H9 (cell line): ENCODE measurements at regions not wholly inside any gene's neighbourhood (a gene's known extent, or its start where the extent isn't known, plus 50 kb on each side); places are given as distances from the start of the nearest gene placed in this dataset.

ENCODE experiments used
- DNase-seq: peaks from one replicate; pipeline ENCODE4 v3.0.0-alpha.2; 2017
- H2AFZ ChIP-seq: one replicate; pipeline ENCODE4 v1.6.1; 2013; ENCODE audit warnings: mild to moderate bottlenecking, low read length, control low read depth, moderate library complexity
- H2AK5ac ChIP-seq: 2 replicates; pipeline ENCODE4 v1.6.1; 2013; ENCODE audit warnings: low read length, control low read depth, mixed read lengths; ENCODE audit not compliant: insufficient read length
- H2BK120ac ChIP-seq: one replicate; pipeline ENCODE4 v1.6.1; 2013; ENCODE audit warnings: low read depth, mild to moderate bottlenecking, low read length, control low read depth, inconsistent platforms; ENCODE audit not compliant: poor library complexity, severe bottlenecking
- H2BK12ac ChIP-seq: 2 replicates; pipeline ENCODE4 v1.6.1; 2013; ENCODE audit warnings: low read length, control low read depth, mixed read lengths, low read depth; ENCODE audit not compliant: insufficient read length
- H2BK15ac ChIP-seq: 2 replicates; pipeline ENCODE4 v1.6.1; 2013; ENCODE audit warnings: low read depth, low read length, control low read depth
- H2BK20ac ChIP-seq: one replicate; pipeline ENCODE4 v1.6.1; 2013; ENCODE audit warnings: low read depth, mild to moderate bottlenecking, low read length, control low read depth, inconsistent platforms; ENCODE audit not compliant: poor library complexity, severe bottlenecking
- H2BK5ac ChIP-seq: 2 replicates; pipeline ENCODE4 v1.6.1; 2013; ENCODE audit warnings: low read length, control low read depth, mixed read lengths; ENCODE audit not compliant: insufficient read length
- H3K14ac ChIP-seq: 2 replicates; pipeline ENCODE4 v1.6.1; 2013; ENCODE audit warnings: low read length, control low read depth; ENCODE audit not compliant: insufficient read depth
- H3K18ac ChIP-seq: 2 replicates; pipeline ENCODE4 v1.6.1; 2013; ENCODE audit warnings: low read depth, mild to moderate bottlenecking, mixed read lengths, low read length, control low read depth; ENCODE audit not compliant: insufficient read length
- H3K23ac ChIP-seq: 2 replicates; pipeline ENCODE4 v1.6.1; 2013; ENCODE audit warnings: low read length, control low read depth, mixed read lengths, low read depth; ENCODE audit not compliant: insufficient read length
- H3K23me2 ChIP-seq: 2 replicates; pipeline ENCODE4 v1.6.1; 2013; ENCODE audit warnings: low read depth, mild to moderate bottlenecking, mixed read lengths, low read length, control low read depth; ENCODE audit not compliant: insufficient read length, poor library complexity, severe bottlenecking
- H3K27ac ChIP-seq: 2 replicates; pipeline ENCODE4 v1.5.1; 2013; ENCODE audit warnings: low read length, control low read depth, mixed read lengths, low read depth; ENCODE audit not compliant: insufficient read length
- H3K27me3 ChIP-seq: 2 replicates; pipeline ENCODE4 v1.6.1; 2013; ENCODE audit warnings: low read length, control low read depth, inconsistent platforms; ENCODE audit not compliant: insufficient read depth
- H3K4ac ChIP-seq: 2 replicates; pipeline ENCODE4 v1.6.1; 2013; ENCODE audit warnings: low read depth, mild to moderate bottlenecking, control low read depth, inconsistent platforms, low read length, moderate library complexity
- H3K4me1 ChIP-seq: 2 replicates; pipeline ENCODE4 v1.6.1; 2013; ENCODE audit warnings: low read length, control low read depth, inconsistent platforms; ENCODE audit not compliant: insufficient read depth
- H3K4me2 ChIP-seq: 2 replicates; pipeline ENCODE4 v1.6.1; 2013; ENCODE audit warnings: low read length, control low read depth, mixed read lengths; ENCODE audit not compliant: insufficient read length, insufficient read depth
- H3K56ac ChIP-seq: 2 replicates; pipeline ENCODE4 v1.6.1; 2013; ENCODE audit warnings: low read depth, mild to moderate bottlenecking, mixed read lengths, low read length, control low read depth; ENCODE audit not compliant: insufficient read length
- H3K79me1 ChIP-seq: 2 replicates; pipeline ENCODE4 v1.6.1; 2013; ENCODE audit warnings: low read depth, mild to moderate bottlenecking, moderate library complexity, low read length, control low read depth, inconsistent platforms; ENCODE audit not compliant: insufficient read depth, poor library complexity, severe bottlenecking
- H3K79me2 ChIP-seq: 2 replicates; pipeline ENCODE4 v1.6.1; 2013; ENCODE audit warnings: low read length, control low read depth, inconsistent platforms; ENCODE audit not compliant: insufficient read depth
- H3K9ac ChIP-seq: 2 replicates; pipeline ENCODE4 v1.6.1; 2013; ENCODE audit warnings: low read length, control low read depth, mixed read lengths; ENCODE audit not compliant: insufficient read length; ENCODE audit errors: extremely low read depth
- H3K9me3 ChIP-seq: one replicate; pipeline ENCODE4 v1.6.1; 2013; ENCODE audit warnings: low read depth, low read length, inconsistent platforms; ENCODE audit not compliant: control insufficient read depth
- H3T11ph ChIP-seq: one replicate; pipeline ENCODE4 v1.6.1; 2013; ENCODE audit warnings: mild to moderate bottlenecking, low read length, control low read depth, inconsistent platforms
- H4K20me1 ChIP-seq: one replicate; pipeline ENCODE4 v1.6.1; 2013; ENCODE audit not compliant: control insufficient read depth, insufficient read length, insufficient read depth
- H4K5ac ChIP-seq: 2 replicates; pipeline ENCODE4 v1.6.1; 2013; ENCODE audit warnings: low read depth, mild to moderate bottlenecking, mixed read lengths, low read length, control low read depth; ENCODE audit not compliant: insufficient read length
- H4K8ac ChIP-seq: replicated peaks from 2 replicates; pipeline ENCODE4 v1.6.1; 2013; ENCODE audit warnings: low read length, control low read depth, mixed read lengths, low read depth; ENCODE audit not compliant: insufficient read length
- H4K91ac ChIP-seq: 2 replicates; pipeline ENCODE4 v1.6.1; 2013; ENCODE audit warnings: low read depth, mild to moderate bottlenecking, moderate library complexity, mixed read lengths, low read length, control low read depth; ENCODE audit not compliant: insufficient read length
- H3K27ac Mint-ChIP-seq, 3 experiments: 2 replicates in 2 of 3; 3 replicates in 1 of 3; pipeline ENCODE4 v1.8.0; 2020 to 2021; ENCODE audit warnings: mixed read lengths in 3 of 3, mild to moderate bottlenecking in 1 of 3, moderate library complexity in 1 of 3
- H3K27me3 Mint-ChIP-seq: 2 replicates; pipeline ENCODE4 v1.8.0; 2021; ENCODE audit warnings: low read depth, mild to moderate bottlenecking, moderate library complexity, mixed read lengths
- H3K36me3 Mint-ChIP-seq, 3 experiments: 2 replicates in 2 of 3; 3 replicates in 1 of 3; pipeline ENCODE4 v1.8.0; 2020 to 2021; ENCODE audit warnings: low read depth in 3 of 3, mixed read lengths in 3 of 3; ENCODE audit not compliant: insufficient read depth in 1 of 3
- H3K4me1 Mint-ChIP-seq, 2 experiments: 2 replicates each; pipeline ENCODE4 v1.8.0; 2020; ENCODE audit warnings: mixed read lengths in 2 of 2
- H3K4me3 Mint-ChIP-seq, 2 experiments: 2 replicates in 1 of 2; 3 replicates in 1 of 2; pipeline ENCODE4 v1.8.0; 2020 to 2021; ENCODE audit warnings: mild to moderate bottlenecking in 2 of 2, mixed read lengths in 2 of 2, moderate library complexity in 1 of 2
- H3K9me3 Mint-ChIP-seq, 2 experiments: 2 replicates in 1 of 2; 3 replicates in 1 of 2; pipeline ENCODE4 v1.8.0; 2020; ENCODE audit warnings: mild to moderate bottlenecking in 2 of 2, mixed read lengths in 2 of 2, moderate library complexity in 1 of 2
- whole genome bisulfite sequencing: extraction: QIAGEN DNeasy Blood & Tissue Kit; methylation state at CpG from one replicate; pipeline ENCODE4 v1.1.7; 2013; ENCODE audit warnings: missing lambda C conversion rate, low lambda C conversion rate, mixed read lengths; ENCODE audit not compliant: insufficient read length; ENCODE audit errors: extremely low coverage; 5-methylcytosine and 5-hydroxymethylcytosine counted together
- TF ChIP-seq, protein P1 (sequence below): fragments of 200-600 bp; sonication (generic); conservative IDR thresholded peaks from 3 replicates; pipeline ENCODE4 v1.8.0; 2021; ENCODE audit warnings: antibody characterized with exemption, mild to moderate bottlenecking

DNA sequence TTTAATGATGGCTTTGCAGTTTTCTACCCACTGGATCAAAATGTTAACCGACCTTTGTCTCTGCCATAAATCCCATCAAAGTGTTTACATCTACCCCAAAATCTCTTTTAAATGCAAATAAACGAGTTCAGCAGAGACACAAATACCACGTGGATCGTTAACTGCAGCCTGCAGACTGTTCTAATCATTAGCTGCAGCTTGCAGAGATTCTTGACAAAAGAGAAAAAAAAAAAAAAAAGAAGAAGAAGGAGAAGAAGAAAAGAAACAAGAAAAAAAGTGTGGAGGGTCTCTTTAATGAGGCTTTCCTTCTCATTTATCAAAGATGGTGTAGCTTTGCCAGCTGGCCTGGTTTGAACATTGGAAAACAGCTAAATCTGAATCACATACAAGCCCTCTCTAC, 275.7 kb downstream of the NEDD1 start:
- H3K4ac ChIP-seq = no peak overlapping the region
- H2AFZ ChIP-seq = no peak overlapping the region
- H3K18ac ChIP-seq = no peak overlapping the region
- peaks cover 10 to 26% of the 10 kb centered on the region in 2 experiments; a peak in 4 of 5 replicates for H3K9me3 Mint-ChIP-seq
- no peak overlapping the region for H3K27ac ChIP-seq
- H3K9ac ChIP-seq = no peak overlapping the region
- H3K4me2 ChIP-seq = no peak overlapping the region
- H3K23ac ChIP-seq = no peak overlapping the region
- H3K4me1 ChIP-seq = peaks cover 3% of the 10 kb centered on the region; the same call in 1 of the 2 replicates
- H2BK20ac ChIP-seq = no peak overlapping the region
- H3K4me1 Mint-ChIP-seq = peaks cover 25 to 30% of the 10 kb centered on the region in 2 experiments
- no peaks in the 10 kb centered on the region for H3K79me2 ChIP-seq
- H3K36me3 Mint-ChIP-seq = peaks cover 17 to 32% (median 29%) of the 10 kb centered on the region in 3 experiments
- WGBS = no CpG with 5 or more reads among the region's 4 CpGs
- no peaks in the 10 kb centered on the region for H3K27me3 ChIP-seq
- no peak overlapping the region for H3K56ac ChIP-seq
- H4K20me1 ChIP-seq = no peaks in the 10 kb centered on the region
- H3K4me3 Mint-ChIP-seq = no peak overlapping the region
- H4K8ac ChIP-seq = no peak overlapping the region
- TF ChIP-seq, protein P1, sequence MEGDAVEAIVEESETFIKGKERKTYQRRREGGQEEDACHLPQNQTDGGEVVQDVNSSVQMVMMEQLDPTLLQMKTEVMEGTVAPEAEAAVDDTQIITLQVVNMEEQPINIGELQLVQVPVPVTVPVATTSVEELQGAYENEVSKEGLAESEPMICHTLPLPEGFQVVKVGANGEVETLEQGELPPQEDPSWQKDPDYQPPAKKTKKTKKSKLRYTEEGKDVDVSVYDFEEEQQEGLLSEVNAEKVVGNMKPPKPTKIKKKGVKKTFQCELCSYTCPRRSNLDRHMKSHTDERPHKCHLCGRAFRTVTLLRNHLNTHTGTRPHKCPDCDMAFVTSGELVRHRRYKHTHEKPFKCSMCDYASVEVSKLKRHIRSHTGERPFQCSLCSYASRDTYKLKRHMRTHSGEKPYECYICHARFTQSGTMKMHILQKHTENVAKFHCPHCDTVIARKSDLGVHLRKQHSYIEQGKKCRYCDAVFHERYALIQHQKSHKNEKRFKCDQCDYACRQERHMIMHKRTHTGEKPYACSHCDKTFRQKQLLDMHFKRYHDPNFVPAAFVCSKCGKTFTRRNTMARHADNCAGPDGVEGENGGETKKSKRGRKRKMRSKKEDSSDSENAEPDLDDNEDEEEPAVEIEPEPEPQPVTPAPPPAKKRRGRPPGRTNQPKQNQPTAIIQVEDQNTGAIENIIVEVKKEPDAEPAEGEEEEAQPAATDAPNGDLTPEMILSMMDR = no peak
- H4K91ac ChIP-seq = no peak overlapping the region
- no peak overlapping the region for H3T11ph ChIP-seq
- H3K14ac ChIP-seq = no peak overlapping the region
- H3K9me3 ChIP-seq = no peaks in the 10 kb centered on the region
- H3K79me1 ChIP-seq = no peaks in the 10 kb centered on the region
- H4K5ac ChIP-seq = no peak overlapping the region
- no peaks in the 10 kb centered on the region; the same call in 1 of the 2 replicates for H3K27me3 Mint-ChIP-seq
- DNase-seq = no peak
- H2BK15ac ChIP-seq = no peak overlapping the region
- H2BK120ac ChIP-seq = no peak overlapping the region
- no peak overlapping the region for H2BK12ac ChIP-seq
- H2BK5ac ChIP-seq = no peak overlapping the region
- no peaks in the 10 kb centered on the region for H3K23me2 ChIP-seq
- H3K27ac Mint-ChIP-seq = no peak overlapping the region; a peak in 1 of 7 replicates
- no peak overlapping the region for H2AK5ac ChIP-seq
